ENCODE measurements at regions not wholly inside any gene's neighbourhood (a gene's known extent, or its start where the extent isn't known, plus 50 kb on each side); places are given as distances from the start of the nearest gene placed in this dataset.

GRCh38 chr1:29529677-29530278 is 293.5 kb downstream of the PTPRU start:
- Histone ChIP-seq H3K27me3 (no peaks in the 10 kb centered on the region), H3K4me1 (no peaks in the 10 kb centered on the region), H3K36me3 (no peaks in the 10 kb centered on the region), H3K27ac (no peak overlapping the region), H3K4me3 (no peak overlapping the region), H3K9me3 (replicated peaks) (peaks cover 4% of the 10 kb centered on the region; the same call in 1 of the 2 replicates)
- DNase-seq: no peak

- Histone ChIP-seq H3K27me3 (no peaks in the 10 kb centered on the region), H3K4me1 (no peaks in the 10 kb centered on the region), H3K27ac (no peak overlapping the region), H3K36me3 (no peaks in the 10 kb centered on the region), H3K4me3 (no peak overlapping the region), H3K9me3 (replicated peaks) (peaks cover 4% of the 10 kb centered on the region; the same call in 1 of the 2 replicates)
- no peak for DNase-seq
These were observed 291.1 kb downstream of the PTPRU start for GRCh38 chr1:29527314-29528004.

DNA sequence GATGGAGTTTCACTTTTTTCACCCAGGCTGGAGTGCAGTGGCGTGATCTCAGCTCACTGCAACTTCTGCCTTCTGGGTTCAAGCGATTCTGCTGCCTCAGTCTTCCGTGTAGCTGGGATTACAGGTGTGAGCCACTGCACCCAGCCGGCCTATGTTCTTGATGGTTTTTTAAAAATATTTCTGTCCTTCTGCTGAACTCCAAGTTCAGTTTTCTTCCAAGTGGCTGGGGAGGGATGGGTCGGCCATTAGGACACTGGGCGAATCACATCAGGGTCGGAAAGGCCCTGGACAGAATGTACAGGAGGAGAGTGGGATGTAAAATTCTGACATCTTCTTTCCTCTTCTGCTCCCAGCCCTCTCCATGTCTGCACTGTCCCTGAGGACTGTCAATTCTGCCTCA is 289.6 kb downstream of the PTPRU start:
- Histone ChIP-seq H3K4me3 (no peak overlapping the region), H3K27ac (no peak overlapping the region), H3K36me3 (no peaks in the 10 kb centered on the region), H3K4me1 (no peaks in the 10 kb centered on the region), H3K27me3 (no peaks in the 10 kb centered on the region), H3K9me3 (replicated peaks) (peaks cover 4% of the 10 kb centered on the region; the same call in 1 of the 2 replicates)
- DNase-seq: no peak

GRCh38 chr1:29524285-29525065 is 288.2 kb downstream of the PTPRU start:
- no peak for DNase-seq
- H3K36me3 ChIP-seq: no peaks in the 10 kb centered on the region
- H3K27me3 ChIP-seq: no peaks in the 10 kb centered on the region

GRCh38 chr1:29523576-29523975 is 287.3 kb downstream of the PTPRU start:
- no peaks in the 10 kb centered on the region for H3K9me3 ChIP-seq (replicated peaks)
- no peaks in the 10 kb centered on the region for H3K4me1 ChIP-seq
- no peaks in the 10 kb centered on the region for H3K27me3 ChIP-seq
- no peak overlapping the region for H3K27ac ChIP-seq
- no peak overlapping the region for H3K4me3 ChIP-seq
- H3K36me3 ChIP-seq: no peaks in the 10 kb centered on the region
- no peak for DNase-seq

More at GRCh38 chr1:29524285-29525065, 288.2 kb downstream of the PTPRU start:
- H3K27ac ChIP-seq: no peak overlapping the region
- H3K4me1 ChIP-seq: no peaks in the 10 kb centered on the region
- 0 out of 2 replicates have a peak, but pooled peaks cover 4% of the 10 kb centered on the region for H3K9me3 ChIP-seq (replicated peaks)
- no peak overlapping the region for H3K4me3 ChIP-seq

- Histone ChIP-seq H3K4me1 (no peaks in the 10 kb centered on the region), H3K27me3 (no peaks in the 10 kb centered on the region), H3K36me3 (no peaks in the 10 kb centered on the region)
These were observed 286.8 kb downstream of the PTPRU start for GRCh38 chr1:29523136-29523535.

GRCh38 chr1:29521811-29522580 is 285.7 kb downstream of the PTPRU start:
- Histone ChIP-seq H3K36me3 (no peaks in the 10 kb centered on the region), H3K27me3 (no peaks in the 10 kb centered on the region)
- DNase-seq: no peak

More at GRCh38 chr1:29523136-29523535, 286.8 kb downstream of the PTPRU start:
- no peaks in the 10 kb centered on the region for H3K9me3 ChIP-seq (replicated peaks)
- DNase-seq: no peak
- no peak overlapping the region for H3K4me3 ChIP-seq
- no peak overlapping the region for H3K27ac ChIP-seq

GRCh38 chr1:29521438-29521715 is 285.1 kb downstream of the PTPRU start:
- H3K27ac ChIP-seq: no peak overlapping the region
- no peak overlapping the region for H3K4me3 ChIP-seq
- no peaks in the 10 kb centered on the region for H3K36me3 ChIP-seq
- DNase-seq: no peak
- H3K9me3 ChIP-seq (replicated peaks): no peaks in the 10 kb centered on the region
- no peaks in the 10 kb centered on the region for H3K4me1 ChIP-seq
- H3K27me3 ChIP-seq: no peaks in the 10 kb centered on the region

More at GRCh38 chr1:29521811-29522580, 285.7 kb downstream of the PTPRU start:
- no peak overlapping the region for H3K27ac ChIP-seq
- H3K4me1 ChIP-seq: no peaks in the 10 kb centered on the region
- H3K9me3 ChIP-seq (replicated peaks): no peaks in the 10 kb centered on the region
- H3K4me3 ChIP-seq: no peak overlapping the region

GRCh38 chr1:29520571-29521437 is 284.5 kb downstream of the PTPRU start:
- no peak overlapping the region for H3K27ac ChIP-seq
- H3K4me3 ChIP-seq: no peak overlapping the region
- DNase-seq: no peak
- no peaks in the 10 kb centered on the region for H3K27me3 ChIP-seq
- H3K9me3 ChIP-seq (replicated peaks): no peaks in the 10 kb centered on the region
- no peaks in the 10 kb centered on the region for H3K4me1 ChIP-seq
- no peaks in the 10 kb centered on the region for H3K36me3 ChIP-seq

- Histone ChIP-seq H3K9me3 (replicated peaks) (no peaks in the 10 kb centered on the region), H3K27ac (no peak overlapping the region), H3K4me3 (no peak overlapping the region), H3K36me3 (no peaks in the 10 kb centered on the region), H3K4me1 (no peaks in the 10 kb centered on the region), H3K27me3 (no peaks in the 10 kb centered on the region)
- peak in 1 of 2 experiments; percentile 15 for DNase-seq
These were observed 283.4 kb downstream of the PTPRU start for GRCh38 chr1:29519788-29520110.

GRCh38 chr1:29519108-29519787 is 282.9 kb downstream of the PTPRU start:
- Histone ChIP-seq H3K27me3 (no peaks in the 10 kb centered on the region), H3K4me1 (no peaks in the 10 kb centered on the region), H3K4me3 (no peak overlapping the region), H3K9me3 (replicated peaks) (no peaks in the 10 kb centered on the region), H3K36me3 (no peaks in the 10 kb centered on the region), H3K27ac (no peak overlapping the region)
- no peak for DNase-seq

DNA sequence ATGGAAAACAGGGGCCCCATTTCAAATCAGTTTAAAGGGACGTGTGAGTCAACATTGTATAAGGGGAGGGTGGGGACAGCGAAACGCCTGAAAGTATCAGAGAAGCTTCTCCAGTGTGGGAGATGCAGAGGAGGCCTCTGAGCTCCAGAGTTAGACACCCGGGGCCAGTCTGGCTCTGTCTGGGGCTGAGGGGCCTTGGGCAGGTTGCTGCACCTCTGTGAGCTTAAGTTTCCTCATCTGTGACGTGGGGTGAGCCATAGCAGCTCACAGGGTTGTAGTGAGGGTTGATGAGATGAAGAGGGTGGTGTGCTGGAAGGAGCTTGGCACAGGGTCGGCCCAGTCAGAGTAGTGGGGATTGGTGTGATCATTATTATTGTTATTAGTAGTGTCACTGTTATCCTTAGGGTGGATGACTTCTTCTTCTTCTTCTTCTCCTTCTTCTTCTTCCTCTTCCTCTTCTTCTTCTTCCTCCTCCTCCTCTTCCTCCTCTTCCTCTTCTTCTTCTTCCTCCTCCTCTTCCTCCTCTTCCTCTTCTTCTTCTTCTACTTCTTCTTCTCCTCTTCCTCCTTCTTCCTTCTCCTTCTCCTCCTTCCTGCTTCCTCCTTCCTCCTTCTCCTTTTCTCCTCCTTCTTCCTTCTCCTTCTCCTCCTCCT is 282.0 kb downstream of the PTPRU start:
- H3K4me1 ChIP-seq: no peaks in the 10 kb centered on the region
- no peaks in the 10 kb centered on the region for H3K27me3 ChIP-seq
- no peak for DNase-seq
- no peak overlapping the region for H3K27ac ChIP-seq
- H3K4me3 ChIP-seq: no peak overlapping the region
- H3K36me3 ChIP-seq: no peaks in the 10 kb centered on the region
- H3K9me3 ChIP-seq (replicated peaks): no peaks in the 10 kb centered on the region

- H3K4me3 ChIP-seq: no peak overlapping the region
- H3K9me3 ChIP-seq (replicated peaks): no peaks in the 10 kb centered on the region
- no peak for DNase-seq
- no peaks in the 10 kb centered on the region for H3K36me3 ChIP-seq
- no peaks in the 10 kb centered on the region for H3K4me1 ChIP-seq
- no peaks in the 10 kb centered on the region for H3K27me3 ChIP-seq
- no peak overlapping the region for H3K27ac ChIP-seq
These were observed 281.1 kb downstream of the PTPRU start for GRCh38 chr1:29517251-29518086.
